Neural crest cell (in vitro differentiated cells): ENCODE measurements at regions not wholly inside any gene's neighbourhood (a gene's known extent, or its start where the extent isn't known, plus 50 kb on each side); places are given as distances from the start of the nearest gene placed in this dataset.

Experiments
- DNase-seq: peaks from one replicate; pipeline ENCODE4 v3.0.0; 2021; ENCODE audit warnings: low read depth, mixed read lengths, low spot score
- H3K27ac Mint-ChIP-seq: one replicate; pipeline ENCODE4 v1.8.0; 2021; ENCODE audit warnings: mild to moderate bottlenecking, mixed read lengths; ENCODE audit not compliant: unreplicated experiment
- H3K27me3 Mint-ChIP-seq: 2 replicates; pipeline ENCODE4 v1.8.0; 2021; ENCODE audit warnings: low read depth, mild to moderate bottlenecking, mixed read lengths
- H3K36me3 Mint-ChIP-seq: 2 replicates; pipeline ENCODE4 v1.8.0; 2021; ENCODE audit warnings: low read depth, mild to moderate bottlenecking, mixed read lengths
- H3K4me1 Mint-ChIP-seq: 2 replicates; pipeline ENCODE4 v1.8.0; 2021; ENCODE audit warnings: mixed read lengths
- H3K4me3 Mint-ChIP-seq: one replicate; pipeline ENCODE4 v1.8.0; 2021; ENCODE audit warnings: mild to moderate bottlenecking, mixed read lengths
- H3K9me3 Mint-ChIP-seq: 2 replicates; pipeline ENCODE4 v1.8.0; 2021; ENCODE audit warnings: mixed read lengths
- TF ChIP-seq, protein P1 (sequence below): fragments of 200-600 bp; sonication (generic); conservative IDR thresholded peaks from 2 replicates; pipeline ENCODE4 v1.5.0; 2021; ENCODE audit warnings: antibody characterized with exemption, mild to moderate bottlenecking

DNA sequence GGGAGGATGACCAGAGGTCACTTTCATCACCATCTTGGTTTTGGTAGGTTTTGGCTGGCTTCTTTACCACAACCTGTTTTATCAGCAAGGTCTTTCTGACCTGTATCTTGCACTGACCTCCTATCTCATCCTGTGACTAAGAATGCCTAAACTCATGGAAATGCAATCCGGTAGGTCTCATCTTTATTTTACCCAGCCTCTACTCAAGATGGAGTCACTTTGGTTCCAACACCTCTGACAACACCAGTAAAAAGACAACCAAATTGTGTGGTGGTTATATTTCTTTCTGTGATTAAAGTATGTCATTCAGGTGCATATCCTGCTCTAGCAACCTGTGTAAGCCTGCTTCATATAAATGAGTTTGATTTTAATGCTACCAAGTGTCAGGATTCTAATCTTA lies 636.7 kb downstream of the PCDH7 start:
- H3K36me3 Mint-ChIP-seq: no peaks in the 10 kb centered on the region
- DNase-seq: no peak
- TF ChIP-seq, protein P1, sequence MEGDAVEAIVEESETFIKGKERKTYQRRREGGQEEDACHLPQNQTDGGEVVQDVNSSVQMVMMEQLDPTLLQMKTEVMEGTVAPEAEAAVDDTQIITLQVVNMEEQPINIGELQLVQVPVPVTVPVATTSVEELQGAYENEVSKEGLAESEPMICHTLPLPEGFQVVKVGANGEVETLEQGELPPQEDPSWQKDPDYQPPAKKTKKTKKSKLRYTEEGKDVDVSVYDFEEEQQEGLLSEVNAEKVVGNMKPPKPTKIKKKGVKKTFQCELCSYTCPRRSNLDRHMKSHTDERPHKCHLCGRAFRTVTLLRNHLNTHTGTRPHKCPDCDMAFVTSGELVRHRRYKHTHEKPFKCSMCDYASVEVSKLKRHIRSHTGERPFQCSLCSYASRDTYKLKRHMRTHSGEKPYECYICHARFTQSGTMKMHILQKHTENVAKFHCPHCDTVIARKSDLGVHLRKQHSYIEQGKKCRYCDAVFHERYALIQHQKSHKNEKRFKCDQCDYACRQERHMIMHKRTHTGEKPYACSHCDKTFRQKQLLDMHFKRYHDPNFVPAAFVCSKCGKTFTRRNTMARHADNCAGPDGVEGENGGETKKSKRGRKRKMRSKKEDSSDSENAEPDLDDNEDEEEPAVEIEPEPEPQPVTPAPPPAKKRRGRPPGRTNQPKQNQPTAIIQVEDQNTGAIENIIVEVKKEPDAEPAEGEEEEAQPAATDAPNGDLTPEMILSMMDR: no peak
- no peaks in the 10 kb centered on the region for H3K27me3 Mint-ChIP-seq
- H3K27ac Mint-ChIP-seq: no peak overlapping the region
- H3K9me3 Mint-ChIP-seq: no peaks in the 10 kb centered on the region
- no peaks in the 10 kb centered on the region for H3K4me1 Mint-ChIP-seq
- H3K4me3 Mint-ChIP-seq: no peak overlapping the region

- TF ChIP-seq, protein P1: no peak
- Mint-ChIP-seq H3K36me3 (no peaks in the 10 kb centered on the region), H3K4me1 (no peaks in the 10 kb centered on the region), H3K27ac (no peak overlapping the region), H3K9me3 (peaks cover 4% of the 10 kb centered on the region), H3K4me3 (no peak overlapping the region), H3K27me3 (no peaks in the 10 kb centered on the region)
- DNase-seq: no peak
Observed at GRCh38 chr4:31360786-31361185, 640.6 kb downstream of the PCDH7 start.

- no peak for DNase-seq
- H3K36me3 Mint-ChIP-seq: no peaks in the 10 kb centered on the region
- TF ChIP-seq, protein P1: no peak
- peaks cover 4% of the 10 kb centered on the region for H3K9me3 Mint-ChIP-seq
- no peak overlapping the region for H3K4me3 Mint-ChIP-seq
- no peaks in the 10 kb centered on the region for H3K4me1 Mint-ChIP-seq
- no peak overlapping the region for H3K27ac Mint-ChIP-seq
- no peaks in the 10 kb centered on the region for H3K27me3 Mint-ChIP-seq
Observed at GRCh38 chr4:31362756-31363155, 642.6 kb downstream of the PCDH7 start.

GRCh38 chr4:31365006-31365690 lies 645.0 kb downstream of the PCDH7 start:
- TF ChIP-seq, protein P1: no peak
- peaks cover 4% of the 10 kb centered on the region for H3K9me3 Mint-ChIP-seq
- H3K27me3 Mint-ChIP-seq: no peaks in the 10 kb centered on the region
- H3K36me3 Mint-ChIP-seq: no peaks in the 10 kb centered on the region
- H3K27ac Mint-ChIP-seq: no peak overlapping the region
- DNase-seq: no peak
- H3K4me1 Mint-ChIP-seq: no peaks in the 10 kb centered on the region
- H3K4me3 Mint-ChIP-seq: no peak overlapping the region

GRCh38 chr4:31366041-31366440 lies 645.9 kb downstream of the PCDH7 start:
- Mint-ChIP-seq H3K36me3 (no peaks in the 10 kb centered on the region), H3K27ac (no peak overlapping the region), H3K27me3 (no peaks in the 10 kb centered on the region), H3K4me3 (no peak overlapping the region), H3K4me1 (no peaks in the 10 kb centered on the region), H3K9me3 (peaks cover 4% of the 10 kb centered on the region)
- no peak for DNase-seq
- TF ChIP-seq, protein P1: no peak
